Central memory CD4-positive, alpha-beta T cell (primary cell): ENCODE measurements at regions not wholly inside any gene's neighbourhood (a gene's known extent, or its start where the extent isn't known, plus 50 kb on each side); places are given as distances from the start of the nearest gene placed in this dataset.

ENCODE experiments used
- DNase-seq: peaks from one replicate; pipeline ENCODE4 v3.0.0; 2022

DNA sequence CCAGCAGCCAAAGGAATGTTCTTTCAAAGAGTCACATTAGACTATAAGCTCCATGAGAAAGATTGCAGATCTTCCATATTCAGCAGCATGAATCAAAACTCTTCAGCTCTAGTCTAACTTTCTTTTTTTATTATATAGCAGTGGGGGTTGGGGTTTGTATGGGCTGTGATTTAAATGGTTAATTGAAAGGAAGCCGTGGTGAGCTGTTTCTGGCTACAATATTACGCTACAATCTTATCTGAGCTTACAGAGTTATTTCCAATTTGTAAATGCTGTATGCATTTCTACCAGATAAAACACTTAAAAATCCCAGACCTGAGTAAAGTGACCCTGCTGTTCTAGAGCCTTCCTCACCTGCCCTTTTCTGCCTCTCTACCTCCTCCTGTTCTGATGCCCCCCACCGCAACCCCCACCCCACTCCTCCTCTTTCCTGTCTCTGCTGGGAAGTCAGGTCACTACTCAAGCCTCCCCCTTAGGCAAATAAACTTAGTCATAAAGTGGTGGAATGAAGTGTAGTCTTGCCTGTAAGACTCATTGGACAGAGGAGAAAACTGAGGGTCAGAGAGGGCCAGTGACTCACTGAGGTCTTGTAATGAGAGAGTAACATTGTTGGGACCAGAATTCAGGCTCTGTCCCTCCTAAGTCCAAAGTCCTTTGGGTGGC lies 1089.5 kb downstream of the BCL11B start:
- no peak for DNase-seq

- no peak for DNase-seq
These were observed 1088.4 kb downstream of the BCL11B start for GRCh38 chr14:98183556-98183955.

DNA sequence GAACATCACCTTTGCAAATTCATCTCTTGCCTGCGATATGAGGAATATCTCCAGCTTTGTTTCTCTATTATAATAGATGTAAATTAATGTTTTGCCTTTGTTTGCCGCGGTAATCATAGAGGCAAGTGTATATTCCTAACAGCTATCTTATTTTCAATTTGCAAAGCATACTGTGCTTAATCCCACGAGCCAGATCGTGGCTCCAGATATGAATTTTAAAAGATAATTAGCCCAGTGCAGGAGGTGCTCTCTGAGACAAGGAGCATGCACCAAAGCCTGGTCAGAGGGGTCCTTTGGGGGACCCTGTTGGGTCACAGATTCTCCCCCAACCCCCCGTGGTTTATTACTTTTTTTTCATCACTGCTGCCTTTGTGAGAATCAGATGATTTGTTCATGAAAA lies 1087.5 kb downstream of the BCL11B start:
- no peak for DNase-seq

GRCh38 chr14:98185036-98185435 lies 1087.0 kb downstream of the BCL11B start:
- no peak for DNase-seq

- DNase-seq: no peak
These were observed 1085.9 kb downstream of the BCL11B start for GRCh38 chr14:98186140-98186539.

DNA sequence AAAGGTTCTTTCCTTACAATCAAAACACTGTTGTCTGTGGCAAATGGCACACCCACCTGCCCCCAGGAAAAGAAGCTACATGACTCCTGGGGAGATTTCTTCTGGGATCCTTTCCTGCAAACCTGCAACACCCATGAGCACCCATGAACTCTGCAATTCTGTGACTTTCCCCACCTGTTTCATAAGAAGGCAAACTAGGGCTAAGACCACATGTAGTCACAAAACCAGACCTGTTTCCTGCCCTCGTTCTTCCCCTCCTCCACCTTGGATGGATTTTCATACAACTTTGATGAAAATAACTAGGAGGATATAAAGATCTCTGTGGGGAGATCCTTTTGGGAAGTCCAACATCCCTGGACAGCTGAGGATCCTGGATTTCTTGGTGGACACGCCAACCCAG lies 1084.7 kb downstream of the BCL11B start:
- DNase-seq: no peak

GRCh38 chr14:98189062-98189461 lies 1082.9 kb downstream of the BCL11B start:
- peak; percentile 32 for DNase-seq

DNA sequence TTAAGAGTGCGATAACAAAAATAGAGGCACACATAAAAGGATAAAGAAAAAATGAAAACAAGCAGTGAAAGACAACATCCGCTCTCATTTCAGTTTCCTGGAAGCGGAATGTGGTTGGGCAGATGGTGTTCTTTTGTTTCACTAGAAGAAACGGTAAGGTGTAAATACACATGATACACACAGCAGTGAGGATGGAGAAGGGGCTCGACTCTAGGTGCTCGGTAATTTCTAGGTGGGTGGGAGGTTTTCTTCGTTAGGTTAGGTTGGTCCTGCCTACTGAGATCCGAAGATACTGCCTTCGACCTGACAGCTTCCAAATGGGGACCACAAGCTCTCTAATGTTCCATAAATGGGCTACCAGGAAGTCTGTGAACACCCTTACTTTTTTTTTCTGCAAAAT lies 1082.5 kb downstream of the BCL11B start:
- DNase-seq: peak; percentile 77

GRCh38 chr14:98189944-98190343 lies 1082.1 kb downstream of the BCL11B start:
- no peak for DNase-seq

DNA sequence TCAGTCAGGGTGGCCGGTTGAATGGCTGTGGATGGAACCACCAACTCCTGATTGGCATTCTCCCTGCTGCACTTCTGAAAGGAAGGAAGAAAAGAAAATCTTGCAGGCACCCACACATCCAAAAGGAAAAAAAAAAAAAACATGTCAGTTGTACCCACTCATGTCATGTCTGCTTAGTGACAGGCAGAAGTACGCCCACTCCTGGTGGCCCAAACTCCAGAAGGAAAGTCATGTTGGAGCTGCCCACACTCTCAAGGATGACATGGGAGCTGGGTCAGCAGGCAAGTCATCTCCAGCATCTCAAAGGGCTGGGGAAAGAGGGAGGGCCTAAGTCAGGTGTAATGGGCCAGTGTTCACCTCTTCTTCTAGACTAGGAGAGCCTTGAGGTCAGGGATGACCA lies 1079.1 kb downstream of the BCL11B start:
- no peak for DNase-seq

DNA sequence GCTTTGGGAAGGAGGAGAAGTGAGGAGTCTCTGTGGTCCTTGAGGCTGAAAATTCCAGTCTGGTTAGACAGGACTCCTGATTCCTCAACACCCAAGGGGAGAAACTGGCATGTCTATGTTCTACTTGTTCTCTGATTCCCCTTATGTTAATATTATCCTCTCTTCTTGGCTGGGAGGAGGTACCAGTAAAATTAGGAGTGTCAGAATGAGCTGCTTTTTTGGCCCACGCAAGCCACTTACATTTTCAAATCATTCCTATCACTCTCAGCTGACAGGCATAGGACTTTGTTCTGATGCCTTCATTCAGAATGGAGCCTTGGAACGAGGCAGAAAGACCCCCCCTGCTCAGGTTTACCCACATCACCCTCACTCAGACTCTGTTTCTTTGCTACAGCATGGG lies 1077.2 kb downstream of the BCL11B start:
- DNase-seq: no peak

GRCh38 chr14:98195256-98195655 lies 1076.7 kb downstream of the BCL11B start:
- DNase-seq: no peak

DNA sequence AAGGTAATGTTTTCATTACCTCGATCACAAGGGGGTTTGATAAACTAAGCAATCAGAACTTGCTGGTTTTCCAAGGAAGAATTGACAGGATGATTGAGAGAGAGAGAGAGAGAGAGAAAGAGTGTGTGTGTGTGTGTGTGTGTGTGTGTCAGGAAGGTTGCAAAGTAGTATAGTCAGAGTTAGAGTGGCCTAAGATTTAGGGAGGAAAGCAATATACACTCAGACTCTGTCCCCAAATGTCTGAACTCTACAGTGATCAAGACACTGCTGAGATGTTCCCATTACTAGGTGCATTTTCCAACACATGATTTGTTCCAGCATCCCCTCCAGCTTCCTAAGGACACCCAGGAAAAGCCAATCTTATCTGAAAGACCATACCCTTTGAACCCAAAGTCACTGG lies 1074.1 kb downstream of the BCL11B start:
- no peak for DNase-seq

DNA sequence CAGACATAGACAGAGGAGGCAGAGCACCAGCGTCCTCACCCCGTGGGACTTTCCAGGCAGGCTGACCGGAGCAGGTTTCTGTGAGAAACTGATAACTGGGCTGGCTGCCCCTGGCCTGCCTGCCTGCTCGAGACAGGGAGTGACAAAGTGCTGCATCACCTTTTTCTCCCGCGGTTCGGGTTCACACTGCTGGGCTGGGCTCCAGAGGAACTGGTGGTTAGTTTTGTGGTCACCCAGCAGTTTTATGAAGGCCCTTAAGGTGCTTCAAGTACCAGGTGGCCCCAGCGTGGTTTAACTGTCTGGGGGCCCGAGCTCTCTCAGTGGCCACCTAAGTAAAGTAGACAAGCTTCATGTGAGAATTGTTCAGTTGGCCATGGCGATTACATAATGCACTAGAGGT lies 1073.6 kb downstream of the BCL11B start:
- peak; percentile 49 for DNase-seq

DNA sequence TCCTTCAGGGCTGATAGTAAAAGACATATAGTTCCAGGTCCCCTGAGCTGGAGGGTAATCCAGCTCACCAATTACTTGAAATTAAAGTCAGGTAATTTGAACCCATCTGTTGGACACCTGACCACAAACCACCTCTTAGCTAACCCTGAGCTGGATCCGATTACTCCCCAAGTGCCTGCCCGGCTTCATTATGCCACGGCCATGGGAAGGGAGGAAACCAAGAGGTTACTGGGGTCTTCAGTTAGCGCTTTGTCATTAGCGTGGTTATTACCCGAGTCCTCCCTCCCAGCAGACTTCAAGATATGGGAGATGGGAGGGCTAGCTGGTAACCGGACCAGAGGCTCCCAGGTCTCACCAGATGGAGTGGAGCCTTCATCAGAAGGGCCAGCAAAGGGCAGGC lies 1071.4 kb downstream of the BCL11B start:
- no peak for DNase-seq

GRCh38 chr14:98203421-98203820 lies 1068.6 kb downstream of the BCL11B start:
- DNase-seq: no peak

DNA sequence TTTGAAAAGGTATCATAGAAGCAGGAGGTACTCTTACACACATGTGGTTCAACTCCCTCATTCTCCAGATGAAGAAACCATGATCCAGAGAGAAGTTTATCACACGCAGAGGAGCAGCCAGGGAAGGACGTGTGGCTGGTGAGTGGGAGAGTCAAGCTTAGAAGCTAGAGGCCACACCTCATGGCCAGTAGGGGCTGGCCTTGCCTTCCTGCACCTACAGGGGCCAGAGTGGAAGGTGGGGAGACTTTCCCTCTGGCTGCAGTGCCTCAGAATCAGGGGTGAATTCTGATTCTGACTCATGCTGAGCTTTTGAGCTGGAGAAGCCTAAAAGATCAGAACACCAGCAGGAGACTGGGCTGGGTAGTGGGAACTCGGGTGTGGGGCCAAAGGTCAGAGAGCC lies 1067.9 kb downstream of the BCL11B start:
- no peak for DNase-seq

DNA sequence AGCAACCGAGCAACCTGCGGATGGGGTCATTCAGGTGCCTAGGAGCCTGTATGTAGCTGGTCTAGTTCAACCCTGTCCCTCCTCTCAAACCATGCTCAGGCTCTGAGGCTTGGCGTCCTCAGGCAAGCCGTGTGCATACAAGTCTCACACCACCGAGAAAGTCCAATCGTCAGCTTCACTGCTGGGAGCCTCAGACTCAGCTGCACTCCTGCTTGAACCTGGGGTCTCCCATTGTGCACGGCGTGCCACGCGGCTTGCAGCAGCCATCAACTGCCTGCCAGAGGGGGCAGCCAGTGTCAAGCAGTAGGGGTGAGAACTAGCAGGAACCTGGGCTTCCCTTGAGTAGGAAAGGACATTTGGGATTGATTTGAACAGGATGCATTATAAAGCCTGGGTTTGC lies 1064.6 kb downstream of the BCL11B start:
- no peak for DNase-seq

DNA sequence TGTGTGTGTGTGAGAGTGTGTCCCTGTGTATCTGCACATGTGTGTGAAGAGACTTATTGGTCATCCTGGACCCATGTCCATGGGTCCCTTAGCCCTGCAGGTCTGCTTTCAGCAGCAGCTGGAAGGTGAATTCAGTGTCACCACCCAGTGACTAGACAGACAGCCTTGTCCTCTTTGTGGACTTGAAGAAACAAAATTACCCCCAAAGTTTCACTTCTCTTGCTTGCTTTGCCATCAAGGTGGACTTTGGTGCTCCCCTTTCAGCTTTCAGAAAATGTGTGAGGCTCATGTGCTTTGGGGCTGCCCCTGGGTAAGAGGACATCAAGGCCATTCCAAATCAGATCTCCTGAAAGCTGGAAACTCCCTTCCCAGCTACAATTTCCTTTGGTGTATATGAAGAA lies 1063.8 kb downstream of the BCL11B start:
- DNase-seq: no peak

DNA sequence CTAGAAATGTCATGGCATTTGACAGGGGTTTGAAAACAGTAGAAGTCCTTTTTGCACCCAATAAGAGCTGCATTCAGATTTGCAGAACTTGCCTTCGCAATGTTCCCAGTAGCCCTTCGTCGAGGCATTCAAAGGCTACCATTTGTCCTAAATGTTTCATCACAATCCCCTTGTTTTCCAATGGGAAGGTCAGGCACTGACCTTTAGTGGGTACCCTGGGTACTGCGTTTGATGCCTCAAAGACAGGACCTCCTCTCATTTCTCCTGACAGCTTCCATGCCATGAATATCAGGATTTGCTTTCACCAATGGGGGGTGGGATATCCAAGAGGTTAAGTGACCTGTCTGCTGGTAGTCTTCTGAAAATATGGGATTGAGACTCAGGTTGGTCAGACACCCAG lies 1063.1 kb downstream of the BCL11B start:
- DNase-seq: no peak

- DNase-seq: peak; percentile 38
These were observed 1061.8 kb downstream of the BCL11B start for GRCh38 chr14:98210045-98210672.

DNA sequence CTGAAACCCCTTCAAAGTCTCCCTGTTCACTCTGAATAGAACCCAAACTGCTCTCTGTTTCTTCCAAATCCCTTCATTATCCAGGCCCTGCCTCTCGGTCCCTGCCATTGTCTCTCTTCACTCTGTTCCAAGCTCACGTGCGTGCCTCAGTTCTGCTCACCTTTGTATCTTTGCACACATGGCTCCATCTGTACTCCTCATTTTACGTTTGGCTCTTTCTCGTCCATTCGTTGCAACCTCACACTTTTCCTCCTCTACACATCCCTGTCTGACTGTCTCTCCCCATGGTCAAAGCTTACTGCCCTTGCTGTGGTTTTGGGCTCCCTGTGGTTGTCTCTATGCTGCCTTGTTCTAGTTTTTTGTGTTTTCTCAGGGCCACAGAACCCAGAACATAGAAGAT lies 1054.5 kb downstream of the BCL11B start:
- no peak for DNase-seq

DNA sequence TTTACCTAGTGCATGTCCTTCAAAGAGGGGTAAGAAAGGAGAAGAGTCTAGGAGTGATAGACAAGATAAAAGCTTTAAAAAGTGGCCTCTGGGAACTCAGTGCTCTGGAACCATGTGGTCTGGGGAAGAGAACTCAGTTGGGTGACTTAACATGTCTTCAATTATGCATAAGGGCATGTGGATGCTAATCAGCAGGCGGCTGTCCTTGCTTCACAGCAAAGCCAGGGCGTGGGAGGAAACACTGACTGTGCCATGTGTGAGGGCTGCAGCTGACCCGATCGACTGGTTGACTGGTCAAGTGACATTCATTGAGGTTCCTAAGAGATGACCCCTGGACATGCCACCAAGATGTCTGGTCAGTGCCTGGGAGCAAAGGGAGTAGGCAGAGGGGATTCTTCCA lies 1053.8 kb downstream of the BCL11B start:
- DNase-seq: no peak

DNA sequence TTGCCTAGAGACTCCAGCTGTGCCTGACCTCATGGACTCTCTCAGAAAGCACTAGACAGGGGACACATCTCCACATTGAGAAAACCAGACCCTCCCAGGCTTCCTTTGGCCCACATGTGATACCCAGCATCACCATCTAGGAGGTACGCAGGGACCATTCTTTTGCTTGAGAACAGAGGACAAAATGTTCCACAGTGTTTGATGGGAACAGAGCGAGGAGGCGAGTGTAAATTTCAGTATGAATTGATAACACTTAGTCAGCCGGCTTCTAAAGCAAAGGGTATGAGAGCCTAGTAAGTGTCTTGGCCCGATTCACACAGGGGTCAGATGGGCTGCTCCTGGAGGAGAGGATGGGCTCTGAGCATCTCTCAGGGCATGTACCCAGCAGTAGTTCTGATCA lies 1052.4 kb downstream of the BCL11B start:
- no peak for DNase-seq

DNA sequence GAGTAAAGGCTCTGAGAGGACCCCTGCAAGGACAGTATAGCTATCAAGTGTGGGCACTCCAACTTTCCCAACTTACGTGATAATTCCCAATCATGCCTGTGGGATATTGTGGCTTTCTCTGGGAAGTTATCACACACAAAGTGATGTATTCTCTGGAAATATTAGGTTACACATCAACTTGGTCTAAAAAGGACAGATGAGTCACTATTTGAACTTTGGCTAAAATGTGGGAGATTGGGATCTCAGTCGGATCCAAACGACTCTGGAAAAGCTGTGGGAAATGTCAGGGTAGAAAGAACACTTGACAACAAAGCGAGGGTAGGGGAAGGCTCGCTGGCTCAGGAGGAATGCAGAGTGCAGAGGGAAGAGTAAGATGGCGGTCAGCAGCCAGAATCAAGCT lies 1048.9 kb downstream of the BCL11B start:
- DNase-seq: no peak
